ENCODE measurements at regions not wholly inside any gene's neighbourhood (a gene's known extent, or its start where the extent isn't known, plus 50 kb on each side); places are given as distances from the start of the nearest gene placed in this dataset.

GRCh38 chr11:80321786-80322185 is 881.0 kb upstream of the TENM4 start:
- TF ChIP-seq POLR2A (IDR thresholded peaks at IDR 0.05) (no peak), CTCF (IDR thresholded peaks at IDR 0.05) (no peak)
